Stimulated activated CD4-positive, alpha-beta T cell treated with anti-CD3 and anti-CD28 coated beads, Interleukin-12 subunit alpha, Interleukin-12 subunit beta, amount 100 ng/mL, for 48 hours (primary cell): ENCODE measurements at regions not wholly inside any gene's neighbourhood (a gene's known extent, or its start where the extent isn't known, plus 50 kb on each side); places are given as distances from the start of the nearest gene placed in this dataset.

ENCODE experiments used
- DNase-seq, 3 donors: peaks; one replicate each; pipeline ENCODE4 v3.0.0-alpha.2; 2020; ENCODE audit warnings: low read depth in 2 of 3, low spot score in 1 of 3

GRCh38 chr5:106737111-106737510 is 933.6 kb downstream of the EFNA5 start:
- no peak for DNase-seq

- DNase-seq, result no peak
These were observed 938.1 kb downstream of the EFNA5 start for GRCh38 chr5:106732624-106733023.

DNA sequence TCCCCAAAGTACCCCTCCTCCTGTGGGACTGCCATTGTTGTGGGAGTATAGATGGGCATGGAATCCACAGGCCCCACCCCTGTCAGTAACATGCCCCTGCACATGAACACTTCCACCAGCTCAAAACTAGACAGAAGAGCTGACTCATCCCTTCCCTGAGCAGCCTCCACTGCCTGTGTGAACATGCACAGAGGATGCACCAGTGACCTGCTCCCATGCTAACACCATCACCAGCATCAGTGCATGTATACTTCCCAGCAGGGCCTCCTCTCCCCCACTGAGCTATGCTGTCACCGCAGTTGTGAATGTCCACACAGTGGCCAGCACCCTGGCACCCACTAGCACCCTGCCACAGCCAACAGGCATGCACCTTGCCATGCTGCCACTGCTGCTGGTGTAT is 939.8 kb downstream of the EFNA5 start:
- DNase-seq, result no peak

DNA sequence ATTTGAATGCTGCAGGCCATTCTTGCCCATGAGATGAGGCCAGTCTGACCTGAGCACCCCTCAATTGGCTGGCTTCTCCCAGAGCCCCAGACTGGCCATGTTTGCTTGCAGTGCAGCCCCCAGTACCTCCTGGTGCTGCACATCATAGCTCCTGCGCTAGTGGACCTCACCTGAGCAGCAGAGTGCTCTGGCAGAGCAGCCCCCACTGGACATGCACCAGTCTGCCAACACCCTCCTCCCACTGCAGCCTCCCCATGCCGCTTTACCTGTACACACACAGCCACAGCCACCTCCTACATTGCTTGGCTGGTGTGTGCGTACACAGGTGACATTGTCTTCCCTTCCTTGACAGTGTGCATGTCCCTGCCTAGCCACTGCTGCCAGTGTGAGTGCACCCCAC is 940.2 kb downstream of the EFNA5 start:
- DNase-seq, result no peak

DNA sequence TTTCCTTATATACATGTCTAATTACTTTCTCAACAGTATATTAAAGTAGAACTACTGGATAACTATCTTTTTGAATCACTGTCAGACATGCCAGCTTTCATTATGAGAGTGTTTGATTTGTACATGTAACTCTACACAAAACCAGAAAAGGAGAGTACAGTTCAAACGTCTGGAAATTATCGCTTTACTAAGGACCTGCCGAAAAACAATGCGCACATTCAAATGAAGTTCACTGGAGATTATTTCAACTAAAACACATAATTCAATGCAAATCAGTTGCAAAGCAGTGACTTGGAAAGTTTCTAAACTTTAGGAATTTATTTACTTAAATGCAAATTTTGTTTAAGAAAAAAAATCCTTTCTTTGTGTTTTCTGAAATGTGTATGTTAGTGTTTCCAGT is 942.5 kb downstream of the EFNA5 start:
- DNase-seq, result no peak

GRCh38 chr5:106727071-106727470 is 943.7 kb downstream of the EFNA5 start:
- no peak for DNase-seq

DNA sequence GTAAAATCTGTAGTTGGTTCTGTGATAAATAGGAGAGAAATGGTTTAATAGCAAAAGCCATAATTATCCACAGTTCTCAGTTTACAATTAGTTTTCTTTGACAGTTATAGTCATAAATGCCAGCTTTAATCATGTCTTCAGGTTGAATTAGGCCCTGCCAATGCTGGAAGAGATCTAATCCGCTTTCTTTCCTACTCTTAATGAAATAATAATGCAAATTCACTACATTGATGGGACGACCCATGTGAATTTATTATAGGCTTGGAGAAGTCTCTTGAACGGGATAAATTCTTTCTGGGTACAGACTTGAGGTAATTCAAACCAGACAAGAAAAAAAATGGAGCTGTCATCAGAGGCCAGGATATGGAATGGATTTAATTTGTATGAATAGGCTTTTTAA is 950.4 kb downstream of the EFNA5 start:
- no peak for DNase-seq

DNA sequence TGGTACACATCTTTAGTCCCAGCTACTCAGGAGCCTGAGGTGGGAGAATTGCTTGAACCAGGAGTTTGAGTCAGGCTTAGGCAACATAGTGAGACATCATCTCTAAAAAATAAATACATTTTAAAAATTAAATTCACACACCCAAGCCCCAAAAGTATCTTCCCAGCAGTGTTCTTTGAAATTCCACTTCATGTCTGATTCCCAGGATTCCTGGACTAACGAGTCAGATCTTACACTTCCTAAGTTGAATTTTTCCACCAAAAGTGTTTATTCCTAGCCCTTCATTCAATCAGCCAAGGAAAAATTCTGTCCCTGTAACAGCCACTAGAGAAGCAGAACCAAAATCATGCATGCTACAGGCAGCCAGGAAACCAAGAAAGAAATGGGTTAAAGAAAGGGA is 970.9 kb downstream of the EFNA5 start:
- no peak for DNase-seq

DNA sequence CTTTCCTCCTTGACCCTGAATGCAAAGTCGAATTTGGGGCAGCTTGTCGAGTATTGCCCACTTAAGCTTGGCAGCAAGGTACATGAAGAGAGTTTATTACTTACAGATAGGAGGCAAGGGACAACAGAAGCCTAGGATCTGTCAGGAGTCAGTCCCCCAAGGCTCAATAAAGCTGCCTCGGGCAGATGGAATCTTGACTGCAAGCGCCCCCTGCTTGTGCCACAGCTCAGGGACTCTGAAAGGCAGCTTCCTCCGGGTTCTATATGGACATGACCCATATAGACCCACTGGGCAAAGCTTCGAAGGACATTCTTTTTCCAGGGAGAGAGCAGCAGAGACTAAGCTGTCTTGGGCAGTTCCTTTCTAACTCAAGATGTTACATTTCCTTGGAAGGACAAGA is 971.5 kb downstream of the EFNA5 start:
- no peak for DNase-seq

GRCh38 chr5:106698169-106698568 is 972.6 kb downstream of the EFNA5 start:
- no peak for DNase-seq

GRCh38 chr5:106691701-106692100 is 979.0 kb downstream of the EFNA5 start:
- no peak for DNase-seq

GRCh38 chr5:106690585-106690984 is 980.2 kb downstream of the EFNA5 start:
- no peak for DNase-seq

GRCh38 chr5:106680330-106680729 is 990.4 kb downstream of the EFNA5 start:
- no peak for DNase-seq

DNA sequence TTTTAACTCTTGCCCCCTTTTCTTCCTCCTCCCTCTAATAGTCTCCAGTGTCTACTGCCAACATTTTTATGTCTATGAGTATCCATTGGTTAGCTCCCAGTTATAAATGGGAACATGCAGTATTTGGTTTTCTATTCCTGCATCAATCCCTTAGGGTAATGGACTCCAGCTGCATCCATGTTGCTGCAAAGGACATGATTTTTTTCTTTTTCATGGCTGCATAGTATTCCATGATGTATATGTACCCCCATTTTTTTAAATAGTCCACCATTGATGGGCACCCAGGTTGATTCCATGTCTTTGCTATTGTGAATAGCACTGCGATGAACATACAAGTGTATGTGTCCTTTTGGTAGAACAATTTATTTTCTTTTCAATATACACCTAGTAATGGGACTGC is 993.7 kb downstream of the EFNA5 start:
- no peak for DNase-seq

DNA sequence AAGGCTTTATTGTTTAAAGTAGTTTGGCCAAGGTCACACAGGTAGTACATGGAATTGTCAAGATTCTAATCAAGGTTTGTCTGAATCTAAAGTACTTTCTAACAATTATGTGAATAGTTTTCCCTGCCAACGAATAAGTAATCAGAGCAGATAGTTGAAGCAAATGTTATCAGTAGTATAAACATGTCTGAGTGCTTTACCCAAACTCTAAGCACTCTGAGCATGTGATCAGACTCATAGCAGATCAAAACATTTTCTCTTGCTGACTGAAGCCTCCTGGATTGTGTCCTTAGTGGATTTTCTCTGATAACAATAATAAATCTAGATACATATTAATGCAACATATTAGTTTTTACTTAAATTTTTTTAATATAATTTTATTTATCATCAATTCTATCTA is 995.0 kb downstream of the EFNA5 start:
- DNase-seq, result no peak

DNA sequence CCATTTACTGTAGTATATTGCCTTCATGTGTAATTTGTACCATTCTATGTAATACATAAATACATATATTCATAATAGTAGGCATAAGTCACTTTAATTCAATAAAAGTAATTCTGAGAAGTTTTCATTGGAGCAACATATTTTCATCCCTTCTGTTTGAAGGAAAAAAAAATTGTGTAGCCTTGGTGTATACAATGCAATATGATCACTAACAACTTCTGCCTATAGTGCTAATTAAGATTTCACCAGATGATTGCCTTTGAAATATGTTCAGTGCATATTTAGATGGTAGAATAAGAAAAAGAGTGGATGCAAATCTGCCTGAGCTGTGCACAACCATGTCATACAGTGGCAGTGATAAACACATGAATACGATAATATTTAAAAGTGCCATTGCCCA is 996.8 kb downstream of the EFNA5 start:
- DNase-seq, result no peak

GRCh38 chr5:106661866-106662265 is 1008.9 kb downstream of the EFNA5 start:
- no peak for DNase-seq

- no peak for DNase-seq
These were observed 1010.1 kb downstream of the EFNA5 start for GRCh38 chr5:106660681-106661080.

DNA sequence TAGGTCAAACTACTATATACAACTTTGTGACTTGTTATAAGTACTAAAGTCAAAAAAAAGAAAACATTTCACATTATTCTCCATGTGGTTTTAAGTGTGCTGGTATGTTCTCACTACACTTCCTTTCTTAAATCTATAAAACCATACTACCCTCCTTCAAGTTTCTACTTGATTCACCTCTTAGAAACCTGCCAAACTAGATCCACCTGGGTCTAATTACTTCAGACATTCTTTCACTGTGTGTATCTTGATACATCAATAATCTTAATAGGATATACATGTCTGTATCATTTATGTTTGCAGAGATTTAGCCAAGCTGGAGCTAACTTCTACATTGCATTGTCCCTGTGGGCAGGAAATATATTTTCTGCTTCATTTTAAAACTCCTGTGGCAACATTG is 1012.6 kb downstream of the EFNA5 start:
- no peak for DNase-seq

DNA sequence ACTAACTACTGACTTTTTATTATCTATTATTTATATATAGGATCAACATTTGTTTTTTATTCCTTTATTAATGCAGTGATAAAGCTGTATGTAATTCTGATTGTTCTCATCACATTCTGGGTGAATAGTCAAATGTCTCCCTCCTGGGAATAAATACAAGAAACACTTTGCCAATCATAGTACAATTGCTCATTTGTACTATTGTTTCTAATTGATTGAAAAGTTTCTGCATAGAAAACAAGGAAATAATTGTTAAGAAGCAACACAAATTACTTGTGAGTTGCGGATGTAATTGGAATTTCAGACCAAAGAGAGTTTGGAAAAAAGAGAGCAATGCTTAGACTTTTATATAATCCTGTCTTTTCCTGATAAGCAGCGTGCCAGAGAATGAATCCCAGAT is 1013.9 kb downstream of the EFNA5 start:
- no peak for DNase-seq

DNA sequence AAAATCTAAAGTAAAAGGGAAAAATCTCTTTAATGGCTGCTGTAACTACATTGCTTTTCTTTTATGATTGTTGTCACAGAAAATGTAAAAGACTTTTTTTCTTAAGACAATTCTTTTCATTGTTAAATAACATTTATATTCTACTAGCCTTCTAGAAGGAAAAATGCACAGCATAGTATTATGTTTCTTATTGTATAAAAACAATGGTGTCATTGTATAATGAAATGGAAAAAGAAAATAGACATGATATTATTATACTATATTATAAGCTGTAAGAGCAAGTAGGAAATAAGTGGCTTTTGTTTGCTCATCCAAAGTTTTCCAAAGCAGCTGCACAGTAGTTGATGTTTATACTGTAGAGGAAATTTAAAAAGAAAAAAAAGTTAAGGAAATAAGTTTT is 1021.7 kb downstream of the EFNA5 start:
- no peak for DNase-seq

DNA sequence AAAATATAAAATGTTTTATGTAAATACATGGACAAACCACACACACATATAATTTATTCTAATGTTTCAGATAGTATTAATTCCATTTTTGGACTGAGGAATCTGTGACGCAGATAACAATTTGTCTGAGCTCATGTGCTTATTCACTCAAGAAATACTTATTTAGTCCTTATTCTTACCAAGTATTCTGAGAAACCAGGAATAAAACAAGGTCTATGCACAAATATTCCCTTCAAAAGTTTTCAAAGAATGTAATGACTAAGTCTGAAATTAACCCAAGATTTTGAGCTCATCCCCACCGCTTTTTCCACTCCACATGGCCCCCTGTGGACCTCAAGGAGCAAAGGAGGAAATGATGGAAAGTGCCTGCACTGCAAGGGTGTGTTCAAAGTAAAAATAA is 1022.3 kb downstream of the EFNA5 start:
- DNase-seq, result no peak

DNA sequence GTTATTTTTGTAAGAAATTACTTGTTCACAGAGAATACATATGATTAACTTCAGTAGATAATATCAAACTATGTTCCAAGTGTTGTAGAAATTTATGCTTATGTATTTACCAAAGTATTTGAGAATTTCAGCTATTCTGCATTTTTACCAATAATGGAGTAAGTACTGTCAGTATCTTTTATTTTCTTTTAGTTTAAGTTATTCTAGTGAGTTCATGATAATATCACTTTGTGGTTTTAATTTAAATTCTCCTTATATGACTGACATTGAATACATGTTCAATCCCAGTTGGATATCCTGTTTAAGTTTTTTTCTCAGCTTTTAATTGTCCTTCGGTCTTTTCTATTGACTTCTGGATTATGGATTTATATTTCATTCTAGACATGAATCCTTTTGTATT is 1024.6 kb downstream of the EFNA5 start:
- no peak for DNase-seq

DNA sequence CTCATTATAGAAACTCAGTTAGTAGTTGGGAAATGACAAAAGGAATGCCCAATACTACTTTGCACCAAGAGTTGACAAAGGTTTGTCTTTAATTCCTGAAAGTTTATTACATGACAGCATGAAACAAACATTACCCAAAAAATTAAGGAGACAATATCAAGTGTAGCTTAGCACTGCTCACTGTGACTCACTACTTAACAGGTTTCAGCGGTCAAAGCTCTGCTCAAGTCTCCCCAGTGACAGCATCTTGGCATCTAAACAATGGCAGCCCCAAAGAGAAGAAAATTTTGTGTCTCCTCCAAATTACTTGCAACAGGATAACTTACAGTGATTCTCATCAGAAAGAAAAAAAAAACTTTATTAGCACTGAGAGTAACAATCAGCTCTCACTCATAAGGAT is 1030.2 kb downstream of the EFNA5 start:
- DNase-seq, result no peak
